H7 (cell line): ENCODE measurements at regions not wholly inside any gene's neighbourhood (a gene's known extent, or its start where the extent isn't known, plus 50 kb on each side); places are given as distances from the start of the nearest gene placed in this dataset.
"Not testable (repeated sequence)": the region's sequence is repeated elsewhere in the genome, so short reads cannot be mapped to it uniquely, and the experiment has no call there.

Source experiments
- DNase-seq: peaks from one replicate; pipeline ENCODE4 v3.0.0; 2012
- H3K27me3 ChIP-seq: 2 replicates; pipeline ENCODE4 v1.6.0; 2011; ENCODE audit warnings: mild to moderate bottlenecking, low read length; ENCODE audit not compliant: control insufficient read depth, insufficient read depth
- H3K36me3 ChIP-seq: replicated peaks from 2 replicates; pipeline ENCODE4 v1.5.1; 2011; ENCODE audit warnings: low read length; ENCODE audit not compliant: control insufficient read depth, insufficient read depth
- H3K4me3 ChIP-seq: 2 replicates; pipeline ENCODE4 v1.5.1; 2011; ENCODE audit warnings: low read depth, mild to moderate bottlenecking, control low read depth, low read length, moderate library complexity; ENCODE audit not compliant: insufficient read depth

DNA sequence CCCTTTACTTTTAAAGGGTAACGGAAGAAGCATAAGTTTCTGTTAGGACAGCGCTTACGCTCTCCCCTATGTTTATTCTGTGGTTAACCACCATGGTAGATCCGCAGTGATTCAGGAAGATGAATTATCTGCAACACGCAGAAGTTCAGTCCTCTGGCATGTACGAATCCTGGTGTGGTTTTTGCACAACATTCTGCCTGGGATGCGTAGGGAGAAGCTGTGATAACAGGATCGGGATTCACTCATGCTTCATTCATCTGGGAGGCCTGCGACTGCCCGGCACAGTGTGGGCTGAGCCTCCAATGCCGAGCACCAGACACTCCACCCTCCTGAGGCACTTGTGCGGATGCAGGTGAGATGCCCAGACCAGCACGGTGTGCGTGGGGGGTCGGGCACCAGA lies 84.6 kb upstream of the LPCAT1 start:
- H3K27me3 ChIP-seq, H3K4me3 ChIP-seq, DNase-seq, H3K36me3 ChIP-seq: not testable (repeated sequence)

- H3K36me3 ChIP-seq, H3K4me3 ChIP-seq, H3K27me3 ChIP-seq: not testable (repeated sequence)
- DNase-seq: peak; percentile 53
Observed at GRCh38 chr5:1606951-1607350, 83.2 kb upstream of the LPCAT1 start.

DNA sequence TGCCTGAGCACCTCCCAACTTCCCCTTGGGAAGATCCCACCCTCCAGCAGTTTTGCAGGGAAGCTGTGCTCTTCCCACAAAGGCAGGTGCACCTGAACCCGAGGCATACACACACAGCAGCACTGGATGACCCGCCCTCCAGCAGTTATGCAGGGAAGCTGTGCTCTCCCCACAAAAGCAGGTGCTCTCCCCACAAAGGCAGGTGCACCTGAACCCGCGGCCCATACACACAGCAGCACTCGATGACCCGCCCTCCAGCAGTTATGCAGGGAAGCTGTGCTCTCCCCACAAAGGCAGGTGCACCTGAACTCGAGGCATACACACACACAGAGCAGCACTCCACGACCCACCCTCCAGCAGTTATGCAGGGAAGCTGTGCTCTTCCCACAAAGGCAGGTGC lies 80.2 kb upstream of the LPCAT1 start:
- not testable (repeated sequence) for H3K27me3 ChIP-seq, H3K4me3 ChIP-seq, H3K36me3 ChIP-seq, DNase-seq

- not testable (repeated sequence) for H3K27me3 ChIP-seq, H3K36me3 ChIP-seq, H3K4me3 ChIP-seq
- peak; percentile 91 for DNase-seq
Observed at GRCh38 chr5:1601565-1601964, 77.8 kb upstream of the LPCAT1 start.

GRCh38 chr5:1598950-1599737 lies 75.4 kb upstream of the LPCAT1 start:
- H3K4me3 ChIP-seq, DNase-seq, H3K27me3 ChIP-seq, H3K36me3 ChIP-seq: not testable (repeated sequence)

DNA sequence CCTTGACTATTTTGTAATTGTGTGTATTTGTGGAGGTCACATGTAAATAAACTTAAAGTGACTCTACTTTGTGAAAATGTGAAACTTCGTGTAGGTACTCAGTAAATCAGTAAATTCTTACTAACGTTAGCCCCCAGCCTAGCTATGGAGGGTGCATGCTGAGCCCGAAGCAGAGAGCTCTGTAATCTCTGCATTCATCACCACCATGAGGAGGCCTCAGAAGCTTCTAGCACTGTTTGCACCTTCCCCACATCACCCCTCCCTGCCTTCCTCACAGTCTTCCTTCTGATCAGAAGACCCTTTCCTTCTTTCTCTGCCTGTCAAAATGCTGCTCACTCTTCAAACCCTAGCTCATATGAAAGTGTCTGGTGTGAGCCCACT lies 73.3 kb upstream of the LPCAT1 start:
- H3K27me3 ChIP-seq, H3K4me3 ChIP-seq, H3K36me3 ChIP-seq, DNase-seq: not testable (repeated sequence)

DNA sequence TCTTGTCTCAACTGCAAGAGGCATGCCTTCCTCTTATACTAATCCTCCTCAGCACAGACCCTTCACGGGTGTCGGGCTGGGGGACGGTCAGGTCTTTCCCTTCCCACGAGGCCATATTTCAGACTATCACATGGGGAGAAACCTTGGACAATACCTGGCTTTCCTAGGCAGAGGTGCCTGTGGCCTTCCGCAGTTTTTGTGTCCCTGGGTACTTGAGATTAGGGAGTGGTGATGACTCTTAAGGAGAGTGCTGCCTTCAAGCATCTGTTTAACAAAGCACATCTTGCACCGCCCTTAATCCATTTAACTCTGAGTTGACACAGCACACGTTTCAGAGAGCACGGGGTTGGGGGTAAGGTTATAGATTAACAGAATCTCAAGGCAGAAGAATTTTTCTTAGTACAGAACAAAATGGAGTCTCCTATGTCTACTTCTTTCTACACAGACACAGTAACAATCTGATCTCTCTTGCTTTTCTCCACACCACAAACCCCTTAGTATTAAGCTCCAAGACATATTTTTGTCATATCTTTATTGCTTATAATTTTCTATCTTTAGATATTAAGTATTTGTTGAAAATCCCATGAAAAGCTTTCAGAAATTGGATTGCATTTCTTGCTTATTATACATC lies 72.8 kb upstream of the LPCAT1 start:
- H3K4me3 ChIP-seq, DNase-seq, H3K36me3 ChIP-seq, H3K27me3 ChIP-seq: not testable (repeated sequence)

DNA sequence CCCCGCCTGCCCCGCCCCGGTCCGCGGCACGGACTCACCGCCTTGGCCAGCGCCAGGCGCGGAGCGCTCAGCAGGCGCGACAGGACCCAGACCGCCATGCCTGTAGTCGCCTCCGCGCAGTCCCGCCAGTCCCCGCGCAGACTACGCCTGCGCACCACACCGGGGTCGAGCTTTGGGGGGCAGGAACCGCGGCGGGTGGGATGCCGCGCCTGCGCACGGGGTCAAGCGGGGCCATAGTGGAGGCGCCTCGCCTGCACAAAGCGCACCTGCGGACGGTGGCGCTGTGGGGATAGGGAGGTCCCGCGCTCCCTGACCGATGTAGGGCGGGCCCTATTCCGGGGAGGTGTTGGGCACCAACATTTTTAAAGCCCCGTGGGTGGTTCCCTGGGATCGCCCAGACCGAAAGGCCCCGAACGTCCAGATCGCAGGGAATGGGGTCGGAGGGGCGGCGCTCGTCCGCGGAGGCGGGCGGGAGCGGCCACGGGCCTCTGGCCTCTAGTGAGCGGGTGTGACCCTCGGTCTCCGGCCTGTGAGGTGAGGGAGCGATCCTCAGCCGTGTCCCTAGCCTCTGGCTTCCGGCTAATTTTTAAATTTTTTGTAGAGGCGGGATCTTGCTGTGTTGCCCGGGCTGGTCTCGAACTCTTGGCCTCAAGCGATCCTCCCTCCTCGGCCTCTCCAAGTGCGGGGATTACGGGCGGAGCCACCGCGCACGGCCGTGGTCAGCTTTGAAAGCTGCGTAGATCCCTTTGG lies 70.8 kb upstream of the LPCAT1 start:
- peak; percentile 95 for DNase-seq
- no peaks in the 10 kb centered on the region for H3K36me3 ChIP-seq
- H3K27me3 ChIP-seq: no peaks in the 10 kb centered on the region
- peak overlapping the region; percentile 56 for H3K4me3 ChIP-seq

DNA sequence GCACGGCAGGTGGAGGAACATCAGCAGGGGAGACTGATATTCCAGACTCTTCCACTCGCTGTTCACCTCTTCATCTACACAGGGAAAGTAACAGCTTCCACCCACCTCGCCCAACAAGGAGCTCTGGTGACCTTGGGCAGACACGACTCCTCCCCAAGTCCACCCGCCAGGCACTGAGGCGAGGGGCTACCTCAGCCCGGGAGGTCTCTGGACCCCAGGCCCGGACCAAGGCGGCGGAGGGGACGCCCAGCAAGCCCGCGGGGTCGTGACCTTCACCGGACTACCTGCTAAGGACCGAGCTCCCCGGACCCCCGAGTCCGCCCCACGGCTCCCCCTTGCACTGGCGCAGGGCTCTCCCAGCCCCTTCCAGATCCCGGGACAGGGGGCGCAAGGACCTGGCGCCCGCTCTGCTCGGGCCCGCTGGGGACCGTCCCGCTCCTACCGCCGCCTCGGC lies 70.2 kb upstream of the LPCAT1 start:
- DNase-seq: no peak
- Histone ChIP-seq H3K27me3 (no peaks in the 10 kb centered on the region), H3K36me3 (no peaks in the 10 kb centered on the region), H3K4me3 (peak overlapping the region; percentile 56)

DNA sequence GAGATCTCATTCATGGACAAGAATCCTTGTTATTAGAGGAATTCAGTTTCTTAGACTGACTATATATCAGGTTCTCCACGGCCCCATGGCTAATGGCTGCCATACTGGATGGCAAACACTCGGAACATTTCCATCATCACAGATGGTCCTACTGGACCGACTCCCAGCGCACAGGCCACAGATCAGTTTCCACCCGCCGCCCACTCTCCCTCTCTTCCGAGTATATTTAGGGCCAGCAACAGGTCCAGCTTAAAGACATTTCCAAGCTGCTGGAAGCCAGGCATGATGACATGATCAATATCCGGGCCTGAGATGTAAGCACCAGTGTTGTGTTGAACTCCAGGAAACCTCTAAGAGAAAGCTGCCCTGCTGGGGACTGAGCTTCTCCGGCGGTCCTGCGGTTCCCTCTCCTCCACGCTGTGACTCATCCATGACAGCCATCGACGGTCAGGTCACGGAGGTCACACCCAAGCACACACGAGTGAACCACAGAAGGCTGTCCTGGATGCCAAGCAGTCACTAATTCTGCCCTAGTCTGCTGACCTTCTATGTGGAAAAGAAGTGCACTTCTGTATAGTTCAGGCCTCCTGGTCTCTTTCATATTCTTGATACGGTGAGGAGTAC lies 64.4 kb upstream of the LPCAT1 start:
- DNase-seq, H3K36me3 ChIP-seq, H3K4me3 ChIP-seq, H3K27me3 ChIP-seq: not testable (repeated sequence)

GRCh38 chr5:1583081-1583875 lies 59.5 kb upstream of the LPCAT1 start:
- H3K36me3 ChIP-seq: not testable (repeated sequence)

DNA sequence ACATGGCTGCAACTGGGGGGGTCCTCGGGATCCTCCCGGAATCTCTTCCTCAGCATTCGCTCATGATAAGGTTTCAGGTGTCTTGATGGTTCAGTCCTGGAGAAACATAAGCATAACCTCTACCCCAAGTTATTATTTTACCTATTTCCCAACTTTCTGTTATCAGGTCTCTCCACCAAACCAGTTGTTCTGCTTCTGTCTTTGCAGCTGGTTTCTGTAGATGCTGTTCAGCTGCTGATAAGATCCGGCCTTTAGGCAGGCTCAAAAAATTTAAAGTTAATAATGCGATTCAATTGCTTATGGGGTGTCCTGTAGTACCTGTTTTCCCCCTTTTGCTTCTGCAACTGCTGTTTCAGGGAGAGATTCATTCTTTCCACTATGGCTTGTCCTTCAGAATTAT lies 55.6 kb upstream of the LPCAT1 start:
- H3K27me3 ChIP-seq, H3K36me3 ChIP-seq, H3K4me3 ChIP-seq, DNase-seq: not testable (repeated sequence)

More at GRCh38 chr5:1583081-1583875, 59.5 kb upstream of the LPCAT1 start:
- not testable (repeated sequence) for H3K27me3 ChIP-seq, H3K4me3 ChIP-seq, DNase-seq

- not testable (repeated sequence) for DNase-seq, H3K27me3 ChIP-seq, H3K36me3 ChIP-seq, H3K4me3 ChIP-seq
Observed at GRCh38 chr5:1576851-1577250, 53.1 kb upstream of the LPCAT1 start.
